ENCODE measurements at regions not wholly inside any gene's neighbourhood (a gene's known extent, or its start where the extent isn't known, plus 50 kb on each side); places are given as distances from the start of the nearest gene placed in this dataset.

DNA sequence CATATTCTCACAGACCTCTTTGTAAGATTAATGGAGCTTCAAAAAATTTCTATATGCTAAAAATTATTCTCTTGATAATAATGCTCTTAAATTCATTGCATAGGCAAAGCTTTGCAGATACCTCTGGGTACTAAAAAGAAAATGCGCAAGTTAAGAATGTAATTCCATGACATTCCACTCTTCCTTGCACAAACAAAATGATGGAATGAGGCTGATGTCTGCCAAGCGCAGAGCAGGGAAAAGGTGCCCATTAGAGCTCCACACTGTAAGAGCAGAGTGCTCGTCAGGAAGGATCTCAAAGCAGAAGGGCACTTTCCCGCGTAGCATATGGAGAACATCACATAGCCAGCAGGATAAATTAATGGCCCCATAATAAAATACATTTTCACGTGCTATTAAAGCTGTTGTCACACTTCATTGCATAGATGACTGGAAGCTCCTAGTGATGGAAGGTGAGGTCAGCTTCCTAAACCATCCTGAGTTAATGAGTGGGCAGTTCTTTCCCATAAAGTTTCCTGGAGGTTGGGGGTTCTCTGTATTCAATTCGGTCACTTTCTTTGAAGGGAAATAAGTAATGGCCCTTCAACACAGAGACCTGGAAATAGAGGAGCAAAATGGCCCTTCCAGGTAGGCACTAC lies 1058.9 kb downstream of the GALC start:
- H3K18ac ChIP-seq (ENCODE audit: low read depth, low read length) = no peak overlapping the region
- no peak overlapping the region for H2AK5ac ChIP-seq (ENCODE audit: low read depth, low read length)
- H3K27ac ChIP-seq (ENCODE audit: insufficient read depth, low read length) = no peak overlapping the region
- WGBS, 2 experiments (ENCODE audit: extremely low coverage in 2 of 2, insufficient read length in 1 of 2) = no CpG with 5 or more reads among the region's 7 CpGs
- H3K9me1 ChIP-seq (ENCODE audit: insufficient read depth, low read length) = no peaks in the 10 kb centered on the region
- H3K36me3 ChIP-seq (ENCODE audit: control insufficient read depth, insufficient read depth, low read length) = no peaks in the 10 kb centered on the region
- peaks cover 2% of the 10 kb centered on the region; the same call in 1 of the 2 replicates for H3K4me1 ChIP-seq (ENCODE audit: control insufficient read depth, insufficient read depth, low read length)
- ChIA-PET CTCF (interaction anchor here (0.6 to 1.2 kb wide), 3 partner anchors 8 to 738 kb away, joined by 3 read pairs; no protein-coding TSS in a partner anchor), POLR2A (ENCODE audit: unreplicated experiment) (no interaction called here)
- H4K5ac ChIP-seq (ENCODE audit: low read depth, low read length) = no peak overlapping the region
- dilution Hi-C loops (cut with HindIII; ENCODE audit: low sequenced_read_pairs, unreplicated experiment) (no loop called here), in situ Hi-C loops (cut with MboI; ENCODE audit: low sequenced_read_pairs) (no loop called here), intact Hi-C loops (cut with micrococcal nuclease) (no loop called here)
- no peak overlapping the region for H3K4me2 ChIP-seq (ENCODE audit: low read depth, low read length)
- H3K27me3 ChIP-seq (ENCODE audit: control insufficient read depth, insufficient read depth, low read length) = no peaks in the 10 kb centered on the region
- ATAC-seq (ENCODE audit: low read depth) = no peak
- H4K20me1 ChIP-seq (ENCODE audit: insufficient read depth, low read length) = no peaks in the 10 kb centered on the region
- DNase-seq = no peak
- no peak overlapping the region for H3K23ac ChIP-seq (ENCODE audit: low read depth, low read length)
- H3K14ac ChIP-seq (replicated peaks; ENCODE audit: low read depth, low read length) = peak overlapping the region; percentile 56
- no peaks in the 10 kb centered on the region for H3K9me3 ChIP-seq (ENCODE audit: control insufficient read depth, insufficient read depth, low read length)
- peak overlapping the region; percentile 40; the same call in 1 of the 2 replicates for H3K4ac ChIP-seq (ENCODE audit: low read depth, low read length)
- no peak overlapping the region for H3K56ac ChIP-seq (ENCODE audit: extremely low read depth, insufficient read depth, low read length)
- H2AFZ ChIP-seq (replicated peaks; ENCODE audit: low read length, poor library complexity) = no peak overlapping the region
- no peak overlapping the region for H2BK15ac ChIP-seq (ENCODE audit: low read depth, low read length)
- peak overlapping the region; percentile 57 for H2BK120ac ChIP-seq (ENCODE audit: low read depth, low read length)
- no peak overlapping the region for H3K9ac ChIP-seq (ENCODE audit: low read depth, low read length)
- peak overlapping the region; percentile 6; the same call in 1 of the 2 replicates for H2BK20ac ChIP-seq (ENCODE audit: low read depth, low read length)
- H3K4me3 ChIP-seq (ENCODE audit: insufficient read depth, low read depth, low read length) = no peak overlapping the region
- no peak for TF ChIP-seq CEBPB (IDR thresholded peaks at IDR 0.05; ENCODE audit: low read depth, low read length)
- TF ChIP-seq CHD1 (IDR thresholded peaks at IDR 0.05; ENCODE audit: low read depth, low read length) = no peak
- TF ChIP-seq RFX5 (IDR thresholded peaks at IDR 0.05; ENCODE audit: low read depth, low read length) = no peak
- TF ChIP-seq SMC3 (IDR thresholded peaks at IDR 0.05; ENCODE audit: low read depth, low read length) = no peak
- no peak for TF ChIP-seq NFE2L2 (IDR thresholded peaks at IDR 0.05; ENCODE audit: low read depth, low read length)
- TF ChIP-seq, protein P1, sequence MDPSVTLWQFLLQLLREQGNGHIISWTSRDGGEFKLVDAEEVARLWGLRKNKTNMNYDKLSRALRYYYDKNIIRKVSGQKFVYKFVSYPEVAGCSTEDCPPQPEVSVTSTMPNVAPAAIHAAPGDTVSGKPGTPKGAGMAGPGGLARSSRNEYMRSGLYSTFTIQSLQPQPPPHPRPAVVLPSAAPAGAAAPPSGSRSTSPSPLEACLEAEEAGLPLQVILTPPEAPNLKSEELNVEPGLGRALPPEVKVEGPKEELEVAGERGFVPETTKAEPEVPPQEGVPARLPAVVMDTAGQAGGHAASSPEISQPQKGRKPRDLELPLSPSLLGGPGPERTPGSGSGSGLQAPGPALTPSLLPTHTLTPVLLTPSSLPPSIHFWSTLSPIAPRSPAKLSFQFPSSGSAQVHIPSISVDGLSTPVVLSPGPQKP (IDR thresholded peaks at IDR 0.05; ENCODE audit: borderline replicate concordance, low read depth, low read length) = no peak
- no peak for TF ChIP-seq POLR2A (IDR thresholded peaks at IDR 0.05; ENCODE audit: low read depth, low read length)
- no peak for TF ChIP-seq RCOR1 (IDR thresholded peaks at IDR 0.05; ENCODE audit: insufficient replicate concordance, low read length)
- TF ChIP-seq FOS (IDR thresholded peaks at IDR 0.05; ENCODE audit: low read depth, low read length) = no peak
- no peak for TF ChIP-seq RAD21 (IDR thresholded peaks at IDR 0.05; ENCODE audit: low read length)
- no TSS peak for BruUV-seq (replicated peaks)
- no peak overlapping the region for H4K91ac ChIP-seq (ENCODE audit: insufficient read depth, low read depth, low read length)
- H3K79me1 ChIP-seq (ENCODE audit: low read depth in 1 of 2, low read length in 2 of 2) = no peaks in the 10 kb centered on the region
- H2AK9ac ChIP-seq (replicated peaks; ENCODE audit: low read depth, low read length, poor library complexity) = no peak overlapping the region
- H4K8ac ChIP-seq (ENCODE audit: low read depth in 2 of 2, low read length in 2 of 2) = no peak overlapping the region
- no peak overlapping the region for H2BK5ac ChIP-seq (ENCODE audit: low read depth, low read length, poor library complexity, severe bottlenecking)

All from IMR-90 (cell line).